ENCODE measurements at regions not wholly inside any gene's neighbourhood (a gene's known extent, or its start where the extent isn't known, plus 50 kb on each side); places are given as distances from the start of the nearest gene placed in this dataset.

GRCh38 chr13:26956522-26957142 is 196.0 kb upstream of the GPR12 start (continued):
- TF ChIP-seq PRDM15 (CRISPR knock-in tag; IDR thresholded peaks at IDR 0.05), result no peak
- no peak for TF ChIP-seq SKIL (IDR thresholded peaks at IDR 0.05; ENCODE audit: low read depth, poor library complexity, severe bottlenecking)
- no peak for TF ChIP-seq KAT2A (conservative IDR thresholded peaks at IDR 0.05; ENCODE audit: control insufficient read depth, low read depth, low read length)
- no peak for TF ChIP-seq RB1 (IDR thresholded peaks at IDR 0.05; ENCODE audit: borderline replicate concordance)
- no peak for TF ChIP-seq MEF2B (IDR thresholded peaks at IDR 0.05; ENCODE audit: partially characterized antibody, poor library complexity, severe bottlenecking)
- no peak for TF ChIP-seq GABPA (IDR thresholded peaks at IDR 0.05; ENCODE audit: low read depth)
- TF ChIP-seq ZNF622 (IDR thresholded peaks at IDR 0.05), result no peak

Measured in GM12878 (cell line).